ENCODE measurements at regions not wholly inside any gene's neighbourhood (a gene's known extent, or its start where the extent isn't known, plus 50 kb on each side); places are given as distances from the start of the nearest gene placed in this dataset.

DNA sequence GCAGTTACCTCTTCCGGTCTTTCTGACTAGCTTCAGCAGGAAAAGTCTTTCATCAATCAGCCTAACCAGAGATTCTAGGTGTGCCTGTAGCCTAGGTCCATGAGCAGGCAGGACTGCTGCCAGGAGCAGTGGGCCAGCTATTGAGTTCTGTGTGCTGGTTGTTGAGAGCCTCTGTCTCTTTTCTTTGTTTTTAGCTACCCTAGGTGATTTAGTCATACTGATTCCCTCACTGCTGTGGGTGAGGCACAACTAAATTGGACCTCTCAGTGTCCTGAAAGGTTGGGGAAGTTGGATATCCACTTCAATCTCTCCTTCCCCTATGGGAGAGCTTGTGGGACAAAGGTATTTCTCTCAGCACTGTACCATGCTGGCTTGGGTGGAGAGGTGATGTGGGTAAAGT is 354.9 kb downstream of the GPAT3 start:
- no peak for DNase-seq

DNA sequence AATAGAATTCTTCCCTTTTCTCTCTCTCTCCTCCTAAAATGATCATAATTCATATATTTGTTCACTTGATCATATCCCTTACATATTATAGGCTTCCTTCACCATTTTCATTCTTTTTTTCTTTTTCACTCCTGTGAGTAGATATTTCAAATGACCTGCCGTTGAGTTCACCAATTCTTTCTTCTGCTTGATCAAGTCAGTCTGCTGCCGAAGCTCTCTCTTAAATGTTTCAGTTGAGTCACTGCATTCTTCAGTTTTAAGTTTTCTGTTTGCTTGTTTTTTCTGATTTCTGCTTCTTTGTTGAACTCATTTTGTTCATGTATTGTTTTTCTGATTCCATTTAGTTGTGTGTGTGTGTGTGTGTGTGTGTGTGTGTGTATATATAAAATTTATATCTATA is 354.3 kb downstream of the GPAT3 start:
- no peak for DNase-seq

DNA sequence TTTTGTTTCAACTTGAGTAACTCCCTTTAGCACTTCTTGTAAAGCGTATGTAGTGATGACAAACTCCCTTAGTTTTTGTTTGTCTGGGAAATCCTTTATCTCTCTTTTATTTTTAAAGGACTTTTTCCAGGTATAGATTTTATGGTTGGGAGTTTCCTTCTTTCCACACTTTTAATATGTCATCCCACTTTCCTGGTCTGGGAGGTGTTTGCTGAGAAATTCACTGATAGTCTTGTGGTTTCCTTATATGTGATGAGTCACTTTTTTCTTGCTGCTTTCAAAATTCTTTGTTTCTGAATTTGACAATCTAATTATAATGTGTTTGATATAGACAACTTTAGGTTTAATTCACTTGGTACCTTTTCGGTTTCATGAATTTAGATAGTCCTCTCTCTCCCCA is 353.9 kb downstream of the GPAT3 start:
- no peak for DNase-seq

DNA sequence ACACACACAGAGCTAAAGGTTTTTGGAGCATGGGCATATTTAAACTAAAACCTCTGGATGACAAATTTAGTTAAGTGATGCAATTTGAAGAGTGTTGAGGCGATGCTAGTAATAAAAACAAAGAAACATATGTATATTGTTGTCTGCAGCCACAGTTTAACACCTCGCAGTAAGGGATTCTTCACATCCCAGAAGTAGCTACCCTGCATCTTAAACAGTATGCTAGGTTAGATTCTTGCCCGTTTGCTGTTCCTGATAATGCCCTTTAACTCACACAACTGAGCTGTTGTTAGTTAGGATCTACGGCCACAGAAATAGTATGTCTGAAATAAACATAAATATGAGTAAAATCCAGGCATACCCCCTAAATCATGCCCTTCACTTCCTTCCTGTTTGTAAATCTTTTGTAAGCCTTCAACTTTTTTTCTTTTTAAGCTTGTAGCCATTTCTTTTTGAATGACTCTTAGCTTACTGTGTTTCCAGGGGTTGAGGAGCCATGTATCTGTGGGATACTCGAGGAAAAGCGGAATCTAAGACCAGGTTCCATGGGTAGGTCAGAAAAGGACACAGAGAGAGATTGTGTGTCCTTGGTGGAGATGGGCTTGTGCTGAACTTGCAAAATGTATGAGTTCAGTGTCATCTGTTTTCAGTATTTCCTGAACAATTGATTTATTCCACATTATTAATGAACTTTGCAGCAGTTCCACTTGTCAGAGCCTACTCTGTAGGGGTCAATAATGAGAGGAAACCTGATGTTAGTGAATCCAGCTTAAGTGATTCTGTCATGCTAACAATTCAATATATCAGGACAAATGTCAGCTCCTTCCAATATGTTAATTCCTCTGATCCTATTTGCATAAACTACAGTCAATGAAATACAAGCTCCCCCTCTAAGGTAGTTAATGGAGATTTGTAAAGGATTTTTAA is 349.6 kb downstream of the GPAT3 start:
- DNase-seq: no peak

DNA sequence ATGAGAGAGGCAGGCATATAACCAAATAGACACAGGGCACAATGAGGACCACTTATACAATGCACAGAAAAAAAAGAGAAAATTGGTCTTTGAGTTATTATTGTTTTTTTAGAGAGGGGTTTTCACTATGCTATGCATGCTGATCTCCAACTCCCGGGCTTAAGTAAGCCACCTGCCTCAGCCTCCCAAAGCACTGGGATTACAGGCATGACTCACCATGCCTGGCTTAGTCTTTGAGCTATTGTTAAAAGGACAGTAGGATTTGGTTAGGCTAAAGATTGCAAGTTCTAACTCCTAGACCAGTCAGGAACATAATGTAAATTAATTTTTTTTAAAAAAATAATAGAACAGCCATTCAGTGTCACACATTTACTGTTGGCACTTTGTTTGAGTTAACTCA is 340.1 kb downstream of the GPAT3 start:
- DNase-seq: no peak

DNA sequence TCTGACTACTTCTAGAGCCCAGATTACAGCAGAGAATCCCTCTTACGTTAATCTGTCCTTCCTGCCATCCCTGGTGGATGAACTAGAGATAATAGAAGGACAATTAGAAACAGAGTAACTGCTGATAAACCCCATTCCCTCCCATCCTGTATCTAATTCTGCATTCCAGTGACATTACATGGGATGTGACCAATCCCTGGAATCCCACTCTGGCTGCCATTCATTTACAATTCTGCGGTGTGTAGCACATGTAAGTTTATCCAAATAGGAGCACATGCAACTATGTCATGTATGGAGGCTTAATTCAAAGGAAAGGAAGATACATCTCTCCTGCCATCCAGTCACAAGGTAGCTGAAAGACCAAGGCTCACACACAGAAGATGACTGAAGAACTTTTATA is 339.5 kb downstream of the GPAT3 start:
- no peak for DNase-seq

DNA sequence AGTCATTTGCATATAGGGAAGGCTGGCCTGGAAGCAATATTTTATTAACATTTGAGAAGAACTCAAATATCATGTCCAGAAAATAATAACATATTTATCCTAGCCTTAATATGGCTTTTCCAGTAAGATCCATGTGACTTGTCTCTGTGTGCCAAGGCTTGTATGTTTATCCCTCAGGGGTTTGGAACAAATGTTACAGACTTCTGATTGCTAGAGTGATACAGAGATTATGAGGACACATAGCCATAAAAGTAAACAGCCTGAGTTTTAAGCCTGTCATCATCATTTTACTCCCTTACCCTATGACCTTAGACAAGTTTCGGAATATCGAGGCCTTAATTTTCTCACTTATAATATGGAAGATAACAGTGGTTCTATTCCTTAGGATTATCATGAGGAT is 338.1 kb downstream of the GPAT3 start:
- DNase-seq: no peak

DNA sequence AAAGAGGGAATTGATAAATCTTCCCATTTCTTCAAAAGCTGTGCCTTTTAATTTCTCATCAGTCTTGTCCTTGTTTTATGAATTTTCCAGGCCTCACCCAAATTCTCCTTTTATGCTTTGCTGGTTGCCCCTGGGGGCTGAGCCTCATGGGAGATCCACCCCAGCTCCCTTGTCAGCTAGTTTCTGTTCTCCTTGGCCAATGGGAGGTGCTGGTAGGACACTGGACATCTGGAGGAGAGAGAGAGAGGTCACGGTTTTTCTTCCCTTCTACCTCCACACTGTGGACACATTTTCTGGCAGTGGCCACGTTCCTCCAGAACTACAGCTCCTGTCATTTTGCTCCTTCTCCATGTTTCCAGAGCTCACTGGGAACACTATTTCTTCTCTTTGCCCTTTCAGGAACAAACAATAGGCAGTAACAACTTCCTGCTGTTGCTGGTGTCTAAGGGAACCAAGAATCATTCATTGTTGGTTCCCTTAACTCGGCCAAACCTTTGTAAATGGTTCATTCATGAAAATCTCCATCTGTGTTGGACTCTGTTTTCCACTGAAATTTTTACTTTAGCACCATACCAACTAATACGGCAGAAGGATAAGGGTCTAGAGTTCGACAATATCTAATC is 334.5 kb downstream of the GPAT3 start:
- DNase-seq: no peak

DNA sequence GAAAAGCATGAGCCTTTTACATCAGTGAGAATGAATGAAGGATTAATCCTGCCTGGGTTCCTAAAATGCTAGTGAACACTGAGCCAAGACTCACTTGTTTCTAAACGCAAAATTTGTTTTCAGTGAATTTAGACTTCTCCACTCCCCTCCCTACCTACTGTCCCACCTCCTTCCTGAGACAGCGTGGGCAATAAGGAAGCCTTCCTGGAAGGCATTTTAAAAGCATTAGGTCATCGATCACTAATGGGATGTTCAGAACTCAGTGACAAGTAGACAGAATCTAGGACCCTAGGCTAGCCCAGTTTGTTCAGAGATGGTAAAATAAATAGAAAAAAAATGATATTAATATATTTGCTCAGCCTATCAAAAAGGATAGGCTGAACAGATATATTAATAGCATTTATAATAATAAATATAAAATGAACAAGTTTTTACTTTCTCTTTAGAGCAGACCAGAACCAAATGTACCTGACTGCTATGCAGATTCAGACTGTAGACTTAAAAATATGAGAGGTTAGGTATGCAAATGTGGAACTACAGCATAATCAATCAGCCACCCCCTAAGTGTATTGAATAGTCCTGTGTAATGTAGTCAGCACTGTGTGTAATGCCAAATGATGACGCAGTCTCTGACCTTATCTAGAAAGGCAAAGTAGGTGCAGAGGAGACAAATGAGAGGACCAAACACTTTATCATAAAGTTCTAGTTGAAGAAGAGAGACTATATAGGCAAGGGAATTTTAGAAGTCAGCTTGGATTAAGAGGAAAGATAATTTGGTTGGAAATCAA is 331.1 kb downstream of the GPAT3 start:
- no peak for DNase-seq

DNA sequence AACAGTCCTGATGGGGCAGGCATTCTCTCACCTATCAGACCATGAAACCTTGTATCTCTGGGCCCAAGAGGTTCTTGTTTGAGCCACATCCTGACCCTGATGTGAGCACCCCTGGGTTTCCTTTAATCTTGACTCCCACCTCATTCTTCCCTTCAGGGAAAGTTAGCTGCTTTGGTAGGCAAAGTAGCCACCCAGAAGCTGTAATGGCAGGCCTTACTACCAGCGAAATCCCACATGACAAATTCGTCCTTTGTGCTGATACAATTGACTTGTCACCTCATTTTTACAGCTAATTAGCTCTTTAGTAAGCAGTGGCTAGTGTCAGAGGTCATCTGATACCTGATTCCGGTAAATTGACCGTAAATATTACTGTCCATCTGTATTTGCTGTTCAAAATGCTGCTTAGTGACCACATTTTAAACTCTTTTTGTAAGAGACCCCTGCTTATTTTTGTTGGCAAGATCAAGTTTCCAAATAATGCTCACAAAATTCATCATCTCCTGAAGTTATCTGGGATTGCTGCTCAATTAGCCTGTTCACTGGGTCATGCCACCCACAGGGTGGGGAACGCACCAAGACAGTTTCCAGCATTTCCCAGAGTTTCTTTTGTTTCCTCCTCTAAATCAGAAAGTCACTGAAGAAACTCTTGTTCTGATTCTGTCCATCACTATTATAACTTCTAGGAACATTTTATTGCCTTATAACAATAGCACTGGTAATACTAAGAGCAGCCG is 329.7 kb downstream of the GPAT3 start:
- DNase-seq: no peak

DNA sequence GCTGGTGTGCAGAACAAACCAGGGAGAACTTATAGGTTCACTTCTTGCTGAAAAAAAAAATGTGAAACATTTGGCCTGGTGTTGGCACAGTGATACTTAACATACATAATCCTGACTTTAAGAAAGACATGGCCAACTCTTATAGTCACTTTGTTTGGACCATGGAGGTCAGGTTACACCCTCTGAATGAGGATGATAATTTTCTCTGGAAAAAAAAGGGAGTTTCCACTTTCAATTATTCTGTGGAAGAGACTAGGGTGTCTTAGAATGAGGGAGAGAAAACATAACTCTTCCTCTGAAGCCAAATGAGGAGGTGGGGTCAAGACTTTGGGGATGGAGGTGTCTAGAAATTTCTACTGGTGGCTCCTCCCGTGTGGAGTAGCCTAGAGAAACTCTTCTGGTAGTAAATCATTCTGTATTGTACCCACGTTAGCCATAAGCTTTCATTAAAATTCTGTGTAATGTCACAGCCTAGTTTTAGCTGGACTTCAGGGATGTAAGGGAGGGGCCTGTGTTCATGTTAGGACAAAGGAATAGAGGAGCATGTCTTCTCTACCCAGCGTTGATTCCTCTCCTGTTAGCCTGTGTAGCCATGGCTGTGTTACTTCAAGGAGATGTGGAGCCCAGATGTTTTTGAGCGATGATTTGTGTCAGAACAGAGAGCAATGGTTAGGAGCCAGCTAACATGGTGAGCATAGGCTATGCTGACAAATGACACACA is 328.3 kb downstream of the GPAT3 start:
- DNase-seq: no peak

DNA sequence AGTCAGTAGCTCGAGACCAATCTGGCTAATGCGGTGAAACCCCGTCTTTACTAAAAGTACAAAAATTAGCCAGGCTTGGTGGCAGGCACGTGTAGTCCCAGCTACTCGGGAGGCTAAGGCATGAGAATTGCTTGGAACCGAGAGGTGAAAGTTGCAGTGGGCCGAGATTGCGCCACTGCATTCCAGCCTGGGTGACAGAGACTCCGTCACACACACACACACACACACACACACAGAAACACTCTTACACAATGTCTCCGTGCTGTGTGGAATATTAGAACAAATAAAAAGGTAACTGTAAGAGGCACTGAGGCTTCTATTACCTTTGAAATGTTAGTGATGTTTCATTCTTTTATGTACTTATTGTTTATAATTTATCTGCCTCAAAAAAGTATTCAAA is 326.6 kb downstream of the GPAT3 start:
- no peak for DNase-seq

DNA sequence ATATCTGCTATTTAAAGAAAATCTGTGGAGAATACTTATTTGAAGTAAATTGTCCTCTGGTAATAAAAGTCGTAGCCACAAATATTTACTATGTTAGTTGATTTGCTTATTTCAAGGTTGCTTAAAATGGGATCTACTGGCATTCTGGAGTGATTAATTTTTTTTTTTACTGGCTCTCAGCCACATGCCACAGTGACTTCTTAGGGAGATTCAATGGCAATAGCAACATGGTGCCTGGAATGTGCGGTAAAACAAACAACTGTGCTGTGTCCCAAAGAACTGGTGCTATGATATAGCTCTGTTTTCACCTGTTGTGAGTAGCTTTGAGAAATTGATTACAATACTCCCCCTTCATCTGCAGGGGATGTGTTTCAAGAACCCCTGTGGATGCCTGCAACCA is 324.3 kb downstream of the GPAT3 start:
- DNase-seq: no peak

DNA sequence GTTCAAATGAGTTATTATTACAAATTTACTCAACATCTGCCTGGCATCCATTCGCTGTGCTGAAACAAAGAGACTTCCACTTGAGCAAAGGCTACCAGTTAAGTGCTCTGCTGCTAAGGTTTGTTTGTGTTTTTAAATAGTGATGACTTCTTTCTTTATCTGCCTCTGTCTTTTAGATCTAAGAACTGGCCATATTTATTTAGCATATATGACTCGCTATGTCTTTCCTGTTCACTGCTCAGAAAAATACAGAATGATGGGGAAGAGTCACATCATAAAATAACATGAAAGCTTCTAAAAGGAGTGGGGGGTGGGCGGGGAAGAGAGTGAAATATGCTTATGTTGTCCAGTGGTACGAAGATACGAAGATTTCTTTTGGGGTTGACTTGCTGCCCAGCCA is 322.2 kb downstream of the GPAT3 start:
- DNase-seq: no peak

DNA sequence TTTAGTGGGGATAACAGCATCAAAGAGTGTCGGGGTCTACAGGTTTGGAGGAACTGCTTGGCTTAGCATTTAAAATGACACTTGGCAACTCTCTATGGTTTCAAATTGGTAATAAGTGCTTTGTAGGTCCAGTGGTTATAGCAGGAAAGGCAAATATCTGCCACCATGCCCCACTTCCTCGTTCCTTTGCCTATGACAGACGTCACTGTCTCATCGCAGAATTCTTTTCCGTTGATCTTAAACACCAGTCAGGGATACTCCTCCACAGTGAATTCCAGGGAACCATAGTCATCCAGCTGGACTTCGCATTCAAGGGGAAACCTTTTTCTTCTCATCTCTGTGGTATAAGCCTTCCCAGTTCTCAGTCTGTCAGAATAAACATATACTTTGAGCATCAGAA is 319.1 kb downstream of the GPAT3 start:
- no peak for DNase-seq

DNA sequence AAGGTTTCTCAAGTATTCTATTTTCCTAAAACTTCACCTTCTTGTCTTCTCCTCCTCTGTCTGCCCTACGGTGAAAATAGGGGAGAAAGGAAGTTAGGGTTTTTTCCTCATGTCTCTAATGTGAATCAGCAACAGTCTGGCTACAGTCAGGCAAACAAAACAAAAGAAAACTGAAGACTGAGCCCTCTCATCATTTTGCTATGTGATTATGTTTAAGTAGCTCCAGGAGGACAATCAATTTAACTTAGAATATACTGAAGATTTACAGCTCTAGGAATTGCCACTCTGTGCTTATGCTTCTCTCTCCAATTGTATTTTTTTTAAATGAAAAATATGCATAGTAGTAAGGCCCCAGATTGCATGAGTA is 316.2 kb downstream of the GPAT3 start:
- DNase-seq: no peak

DNA sequence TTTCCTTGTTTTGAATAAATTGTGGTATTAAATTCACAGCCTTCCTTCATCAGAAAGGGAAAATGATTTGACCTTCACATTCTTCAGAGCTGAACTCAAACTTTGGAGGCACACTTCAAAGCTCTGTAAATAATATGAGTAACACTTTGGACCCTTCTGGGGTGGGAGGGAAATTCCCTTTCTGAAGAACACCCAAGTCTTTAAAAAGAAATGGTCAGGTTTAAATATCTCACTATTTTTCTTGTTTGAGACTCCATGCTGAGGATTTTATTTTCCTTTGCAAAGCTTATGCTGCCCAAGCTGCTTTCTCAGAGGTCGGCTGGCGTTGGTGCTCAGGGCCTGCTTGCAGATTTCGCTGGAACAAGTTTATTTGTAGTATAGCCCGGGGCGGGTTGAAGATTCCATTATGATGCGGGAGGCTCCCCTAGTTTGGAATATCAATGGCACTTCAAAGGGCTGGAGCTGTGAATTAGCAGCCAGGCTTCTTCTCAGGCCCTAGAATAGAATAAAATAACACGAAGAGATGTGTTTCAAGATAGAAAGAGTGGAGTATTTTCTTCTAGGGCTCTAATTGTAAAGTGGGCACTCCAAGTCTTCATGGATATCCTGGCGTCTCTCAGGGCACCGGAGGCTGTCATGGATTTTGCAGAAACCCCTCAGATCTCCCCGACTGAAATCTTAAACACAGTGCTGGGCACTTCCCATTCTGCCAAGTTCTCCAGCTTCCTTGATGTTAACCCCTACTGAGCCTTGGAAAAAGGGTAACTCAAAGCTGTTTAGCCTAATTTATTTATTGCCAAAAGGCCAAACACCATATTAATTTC is 315.6 kb downstream of the GPAT3 start:
- no peak for DNase-seq

DNA sequence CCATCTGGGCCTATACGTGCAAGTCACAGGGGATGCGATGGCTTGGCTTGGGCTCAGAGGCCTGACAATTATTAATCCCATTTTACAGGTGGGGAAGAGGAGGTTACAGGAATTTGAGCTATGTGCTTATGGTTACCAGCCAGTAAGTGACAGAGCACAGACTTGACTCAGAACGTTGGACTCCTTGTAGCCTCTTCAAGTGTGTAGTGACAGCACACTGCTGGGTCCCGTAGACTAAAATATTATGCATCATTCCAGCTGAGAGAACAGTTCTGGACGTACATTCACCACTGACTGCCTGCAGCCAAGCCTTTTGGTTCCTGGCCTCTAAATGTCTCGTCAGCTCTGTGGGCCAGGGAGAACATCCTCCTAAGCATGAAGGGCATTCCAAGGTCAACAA is 314.5 kb downstream of the GPAT3 start:
- DNase-seq: no peak

DNA sequence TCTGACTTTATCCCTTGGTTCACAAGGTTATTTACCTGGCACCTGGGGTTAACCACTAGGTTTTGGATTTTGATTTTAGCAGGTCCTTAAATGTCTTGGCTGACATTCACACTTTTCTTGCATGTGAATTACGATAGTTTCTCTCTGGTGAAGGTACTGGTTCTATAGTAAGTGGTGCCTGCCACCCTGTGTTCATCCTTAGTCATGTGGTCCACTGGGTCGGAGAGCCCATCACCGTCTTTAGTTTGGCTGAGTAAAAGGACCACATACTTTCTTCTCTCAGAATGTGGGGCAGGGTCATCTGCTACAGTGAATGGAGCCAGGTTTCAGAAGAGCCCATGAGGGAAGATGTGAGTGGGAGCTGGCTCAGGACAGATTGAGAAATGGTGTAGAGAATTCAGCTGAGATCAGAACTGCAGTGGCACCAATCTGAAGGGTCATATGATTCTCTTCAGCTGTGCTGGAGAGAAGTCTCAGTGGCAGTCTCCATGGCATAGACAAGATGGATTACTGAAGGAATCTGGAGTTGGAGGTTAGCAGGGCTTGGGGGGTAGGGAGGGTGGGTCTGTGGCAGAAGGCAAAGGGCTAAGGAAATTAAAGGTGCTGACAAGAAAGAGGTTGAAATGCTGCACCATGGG is 310.4 kb downstream of the GPAT3 start:
- DNase-seq: no peak

DNA sequence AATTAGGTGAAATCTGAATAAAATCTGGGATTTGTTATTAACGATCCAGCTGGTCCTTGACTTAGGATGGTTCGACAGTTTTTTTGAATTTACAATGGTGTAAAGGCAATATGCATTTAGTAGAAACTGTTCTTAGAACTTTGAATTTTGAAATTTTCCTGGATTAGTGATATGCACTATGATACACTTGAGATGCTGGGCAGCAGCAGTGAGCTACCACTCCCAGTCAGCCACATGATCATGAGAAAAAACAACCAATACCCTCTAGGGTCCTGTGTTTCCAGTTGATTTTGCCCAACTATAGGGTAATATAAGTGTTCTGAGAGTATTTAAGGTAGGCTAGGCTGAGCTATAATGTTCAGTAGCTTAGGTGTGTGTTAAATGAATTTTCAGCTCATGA is 303.7 kb downstream of the GPAT3 start:
- no peak for DNase-seq
